ENCODE measurements at regions not wholly inside any gene's neighbourhood (a gene's known extent, or its start where the extent isn't known, plus 50 kb on each side); places are given as distances from the start of the nearest gene placed in this dataset.

GRCh38 chr16:85208181-85208580 lies 95.9 kb upstream of the CIBAR2 start:
- no peak for TF ChIP-seq CTCF (IDR thresholded peaks at IDR 0.05; ENCODE audit: insufficient read depth, low read length)
- DNase-seq (ENCODE audit: low read depth): no peak
- H3K4me3 ChIP-seq (ENCODE audit: low read depth, low read length): no peak overlapping the region

DNA sequence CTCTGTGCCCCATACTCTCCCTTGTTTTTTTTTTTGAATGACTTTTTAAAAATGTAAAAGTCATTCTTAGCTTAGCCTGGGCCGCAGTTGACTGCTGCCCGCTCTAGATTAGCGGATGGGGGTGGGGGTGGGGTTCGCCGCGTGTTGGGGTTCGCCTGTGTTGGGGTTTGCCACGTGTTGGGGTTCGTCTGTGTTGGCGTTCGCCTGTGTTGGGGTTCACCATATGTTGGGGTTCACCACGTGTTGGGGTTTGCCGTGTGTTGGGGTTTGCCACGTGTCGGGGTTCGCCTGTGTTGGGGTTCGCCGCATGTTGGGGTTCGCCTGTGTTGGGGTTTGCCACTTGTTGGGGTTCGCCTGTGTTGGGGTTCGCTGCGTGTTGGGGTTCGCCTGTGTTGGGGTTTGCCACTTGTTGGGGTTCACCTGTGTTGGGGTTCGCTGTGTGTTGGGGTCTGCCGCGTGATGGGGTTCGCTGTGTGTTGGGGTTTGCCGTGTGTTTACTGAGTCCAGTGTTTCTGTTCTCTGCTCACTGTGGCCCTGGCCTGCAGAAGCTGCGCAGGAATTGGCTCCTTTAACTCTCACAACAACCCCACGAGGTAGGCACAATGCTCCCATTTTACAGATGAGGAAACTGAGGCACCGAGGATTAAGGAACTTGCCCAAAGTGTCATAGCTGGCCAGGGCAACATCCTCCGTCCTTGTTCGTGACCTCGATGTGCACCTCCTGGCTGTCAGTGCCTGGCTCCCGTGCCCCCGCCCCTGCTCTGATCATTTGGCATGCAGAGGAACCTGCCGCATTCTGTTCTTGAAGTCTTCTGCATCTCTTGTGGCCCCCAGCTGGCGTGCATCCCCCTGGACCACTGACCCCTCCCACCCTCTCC lies 96.6 kb upstream of the CIBAR2 start:
- no peak for TF ChIP-seq CTCF (IDR thresholded peaks at IDR 0.05; ENCODE audit: insufficient read depth, low read length)
- H3K4me3 ChIP-seq (ENCODE audit: low read depth, low read length): no peak overlapping the region
- DNase-seq (ENCODE audit: low read depth): no peak

DNA sequence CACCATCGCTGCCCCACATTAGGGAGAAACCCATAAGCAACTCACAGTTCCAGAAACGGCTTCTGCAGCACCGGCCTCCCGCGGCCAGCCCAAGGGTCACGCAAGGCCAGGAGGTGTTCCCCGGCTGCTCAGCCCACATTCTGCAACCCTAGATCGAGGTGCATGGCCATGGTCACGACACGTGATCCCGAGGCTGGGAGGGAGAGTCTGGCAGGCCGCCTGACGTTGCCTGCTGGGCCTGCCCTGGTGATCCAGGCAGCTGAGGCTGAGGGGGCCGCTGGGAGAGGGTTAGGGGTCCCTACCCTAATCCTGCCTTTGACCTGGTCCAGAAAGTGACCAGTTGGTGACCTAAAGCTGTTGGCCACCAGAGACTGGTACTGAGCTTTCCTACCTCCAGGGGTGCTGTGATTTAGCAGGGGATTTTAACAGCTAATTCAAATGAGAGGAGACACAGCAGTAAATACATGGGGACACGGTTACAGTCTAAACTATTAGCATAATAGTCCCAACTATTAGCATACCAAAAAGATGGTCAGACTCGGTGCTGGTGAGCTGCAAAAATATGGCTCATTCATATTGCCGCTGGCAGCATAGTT lies 97.4 kb upstream of the CIBAR2 start:
- no peak overlapping the region for H3K4me3 ChIP-seq (ENCODE audit: low read depth, low read length)
- no peak for TF ChIP-seq CTCF (IDR thresholded peaks at IDR 0.05; ENCODE audit: insufficient read depth, low read length)
- DNase-seq (ENCODE audit: low read depth): no peak

DNA sequence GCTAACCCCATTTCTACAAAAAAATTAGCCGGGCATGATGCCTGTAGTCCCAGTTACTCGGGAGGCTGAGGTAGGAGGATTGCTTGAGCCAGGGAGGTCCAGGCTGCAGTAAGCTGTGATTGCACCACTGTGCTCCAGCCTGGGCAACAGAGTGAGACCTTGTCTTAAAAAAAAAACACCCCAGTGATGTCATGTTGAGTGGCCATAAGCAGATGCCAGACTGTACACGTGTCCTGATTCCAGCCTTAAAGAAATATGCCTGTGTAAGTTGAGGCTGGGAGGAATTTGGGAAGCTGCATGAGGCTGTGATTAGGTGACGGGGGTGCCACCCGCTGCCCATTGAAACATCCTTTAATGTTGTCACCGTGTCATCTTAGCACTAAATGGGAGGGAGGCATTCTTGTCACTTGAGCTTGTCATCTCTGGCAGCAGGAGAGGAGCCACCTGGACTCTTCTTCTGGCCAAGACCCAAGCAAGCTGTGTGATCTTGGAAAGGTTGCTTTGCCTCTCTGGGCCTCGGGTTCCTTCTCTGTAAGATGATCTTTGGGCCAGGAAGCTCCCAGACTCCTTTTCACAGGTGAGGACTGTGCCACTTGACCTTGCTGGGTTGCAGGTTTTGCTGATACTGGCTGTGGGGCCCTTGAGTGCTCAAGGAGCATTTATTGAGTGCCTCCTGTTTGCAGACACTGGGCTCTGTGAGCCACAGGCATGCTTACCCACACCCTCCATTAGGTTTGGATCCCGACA lies 98.3 kb upstream of the CIBAR2 start:
- peak; percentile 89 for DNase-seq (ENCODE audit: low read depth)
- no peak overlapping the region for H3K4me3 ChIP-seq (ENCODE audit: low read depth, low read length)
- TF ChIP-seq CTCF (IDR thresholded peaks at IDR 0.05; ENCODE audit: insufficient read depth, low read length): no peak

DNA sequence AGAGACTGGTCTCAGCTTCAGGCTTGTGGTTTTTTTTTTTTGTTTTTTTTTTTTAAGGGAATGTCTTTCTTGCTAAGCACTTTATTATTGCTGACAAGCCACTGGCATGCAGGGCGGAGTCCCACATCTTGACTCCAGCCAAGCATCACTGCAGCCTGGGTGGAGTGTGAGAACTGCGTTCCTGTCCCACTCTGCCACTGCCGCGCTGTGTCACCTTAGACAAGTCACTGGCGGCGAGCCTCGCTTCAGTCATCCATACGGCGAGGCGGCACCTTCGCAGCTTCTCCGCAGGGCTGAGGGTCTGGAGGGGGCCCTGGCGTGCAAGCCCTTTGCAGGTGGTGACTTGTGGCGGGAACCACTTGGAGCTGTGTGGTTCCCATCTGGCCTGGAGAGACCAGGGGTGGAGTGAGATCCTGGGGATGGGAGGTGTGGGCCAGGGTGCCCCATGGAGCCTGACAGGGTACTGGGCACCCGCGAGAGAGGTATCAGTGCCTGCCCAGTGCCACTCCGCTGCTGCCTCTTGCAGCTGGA lies 99.1 kb upstream of the CIBAR2 start:
- H3K4me3 ChIP-seq (ENCODE audit: low read depth, low read length): no peak overlapping the region
- peak; percentile 70 for DNase-seq (ENCODE audit: low read depth)
- no peak for TF ChIP-seq CTCF (IDR thresholded peaks at IDR 0.05; ENCODE audit: insufficient read depth, low read length)

GRCh38 chr16:85213926-85214675 lies 101.8 kb upstream of the CIBAR2 start:
- TF ChIP-seq CTCF (IDR thresholded peaks at IDR 0.05; ENCODE audit: insufficient read depth, low read length): no peak

More at GRCh38 chr16:85213926-85214675, 101.8 kb upstream of the CIBAR2 start:
- H3K4me3 ChIP-seq (ENCODE audit: low read depth, low read length): no peak overlapping the region
- DNase-seq (ENCODE audit: low read depth): no peak

Measured in fibroblast of the aortic adventitia (primary cell).